Ishikawa (cell line): ENCODE measurements at regions not wholly inside any gene's neighbourhood (a gene's known extent, or its start where the extent isn't known, plus 50 kb on each side); places are given as distances from the start of the nearest gene placed in this dataset.

Experiments
- CREB1 ChIP-seq: IDR thresholded peaks from 2 replicates; pipeline ENCODE4 v1.6.1; 2012; ENCODE audit warnings: low read depth
- EGR1 ChIP-seq: IDR thresholded peaks from 2 replicates; pipeline ENCODE4 v1.6.1; 2012
- RAD21 ChIP-seq: IDR thresholded peaks from 2 replicates; pipeline ENCODE4 v1.6.1; 2012; ENCODE audit warnings: low read depth
- YY1 ChIP-seq: IDR thresholded peaks from 2 replicates; pipeline ENCODE4 v1.6.1; 2012; ENCODE audit warnings: low read depth
- ZBTB7A ChIP-seq: IDR thresholded peaks from 2 replicates; pipeline ENCODE4 v1.6.1; 2012; ENCODE audit warnings: low read depth

DNA sequence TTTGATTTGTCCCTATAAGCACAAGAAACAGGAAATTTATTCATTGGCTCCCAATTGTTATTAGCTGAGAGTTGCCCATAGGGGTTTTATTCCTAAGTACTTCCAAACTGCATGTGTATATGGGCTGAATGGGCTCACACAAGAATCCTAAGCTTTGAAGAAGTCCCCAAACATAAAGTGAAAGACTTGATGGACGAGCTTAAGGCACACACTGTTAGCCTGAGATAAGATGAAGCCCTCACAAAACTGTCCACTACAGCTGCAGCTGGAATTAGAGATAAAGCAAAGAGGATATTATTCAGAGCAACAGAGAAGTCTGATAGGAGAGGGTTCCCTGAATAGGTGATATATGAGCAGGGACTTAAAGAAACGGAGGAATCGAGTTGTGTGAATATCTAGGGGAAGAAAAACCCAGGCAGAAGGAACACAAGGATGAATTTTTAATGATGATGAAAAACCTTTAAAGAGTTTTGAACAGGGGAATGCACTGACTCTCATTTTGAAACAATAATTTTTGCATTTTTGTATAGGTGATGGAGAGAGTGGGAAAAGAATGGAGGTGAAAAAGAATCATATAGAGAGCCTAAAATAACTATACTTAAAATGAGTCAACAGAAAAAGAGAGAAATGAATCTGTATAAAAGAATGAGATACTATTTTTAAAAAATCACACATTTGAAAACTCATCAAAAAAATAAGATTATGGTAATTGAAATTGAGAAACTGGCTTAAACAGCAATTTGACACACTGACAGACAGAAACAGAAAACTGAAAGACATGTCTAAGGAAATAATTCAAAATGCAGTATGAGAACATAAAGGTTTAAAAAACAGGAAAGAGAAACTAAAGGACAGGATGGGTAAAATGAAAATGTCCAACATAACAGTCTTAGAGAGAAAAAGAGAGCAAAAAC is 133.6 kb upstream of the POGK start:
- TF ChIP-seq YY1 = no peak
- TF ChIP-seq RAD21 = no peak
- no peak for TF ChIP-seq CREB1
- TF ChIP-seq ZBTB7A = no peak
- no peak for TF ChIP-seq EGR1
